ENCODE measurements at regions not wholly inside any gene's neighbourhood (a gene's known extent, or its start where the extent isn't known, plus 50 kb on each side); places are given as distances from the start of the nearest gene placed in this dataset.

DNA sequence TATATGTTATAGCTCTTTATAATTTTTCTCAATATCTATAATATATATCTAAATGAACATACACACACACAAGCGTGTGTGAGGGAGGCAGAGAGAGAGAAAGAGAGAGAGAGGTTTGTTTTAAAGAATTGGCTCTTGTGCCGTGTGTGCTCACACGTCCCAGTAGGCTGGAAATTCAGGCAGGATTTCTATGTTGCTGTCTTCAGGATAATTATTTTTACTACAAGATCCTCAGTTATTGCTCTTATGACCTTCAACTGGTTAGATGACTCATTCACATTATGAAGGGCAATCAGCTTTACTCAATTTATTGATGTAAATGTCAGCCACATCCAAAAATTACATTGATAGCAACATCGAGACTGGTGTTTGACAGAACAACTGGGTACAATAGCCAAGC, 1520.7 kb upstream of the PCDH7 start:
- no peak for TF ChIP-seq YY1 (IDR thresholded peaks at IDR 0.05; ENCODE audit: insufficient read depth, insufficient read length)
- TF ChIP-seq SUZ12 (IDR thresholded peaks at IDR 0.05; ENCODE audit: extremely low read depth, insufficient read depth, insufficient read length): no peak
- TF ChIP-seq ZNF274 (IDR thresholded peaks at IDR 0.05; ENCODE audit: low read depth, low read length): no peak

Measured in NT2/D1 (cell line).